ENCODE measurements at regions not wholly inside any gene's neighbourhood (a gene's known extent, or its start where the extent isn't known, plus 50 kb on each side); places are given as distances from the start of the nearest gene placed in this dataset.

DNA sequence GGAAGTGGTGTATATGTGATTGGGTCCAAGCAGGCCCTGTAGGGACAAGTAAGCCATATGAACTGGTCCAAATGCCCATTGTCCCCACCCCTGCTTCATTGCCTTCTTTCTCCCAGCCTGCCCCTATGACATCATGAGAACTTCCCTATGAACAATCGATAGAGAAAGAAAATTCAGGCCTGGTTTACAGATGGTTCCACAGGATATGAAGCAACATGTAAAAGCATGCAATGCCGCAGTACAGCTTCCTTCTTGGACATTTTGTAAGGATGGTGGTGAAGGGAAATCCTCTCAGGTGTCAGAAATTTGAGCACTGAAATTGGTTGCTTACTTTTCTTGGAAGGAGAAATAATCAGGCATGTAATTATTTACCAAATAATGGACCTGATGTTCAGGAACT lies 581.7 kb downstream of the MRPL39 start:
- Histone ChIP-seq H3K27me3 (ENCODE audit: control insufficient read depth in 4 of 4, insufficient read depth in 4 of 4, low read length in 3 of 4) (no peaks in the 10 kb centered on the region), H3K27ac (ENCODE audit: low read depth in 1 of 2, low read length in 2 of 2) (no peak overlapping the region), H3K4me1 (ENCODE audit: control insufficient read depth in 4 of 4, insufficient read depth in 4 of 4, low read length in 3 of 4) (no peaks in the 10 kb centered on the region), H3K36me3 (ENCODE audit: control insufficient read depth in 4 of 4, insufficient read depth in 3 of 4, low read depth in 1 of 4, low read length in 3 of 4) (no peaks in the 10 kb centered on the region), H3K9me3 (ENCODE audit: control insufficient read depth in 4 of 4, low read length in 3 of 4) (no peaks in the 10 kb centered on the region), H3K9ac (ENCODE audit: low read depth in 1 of 2, low read length in 2 of 2) (no peak overlapping the region), H3K4me3 (ENCODE audit: low read depth in 1 of 3, low read length in 3 of 3) (no peak overlapping the region)
- 83% methylated on average over 2 of the region's 2 CpGs for WGBS
- DNase-seq (ENCODE audit: low spot score): no peak
- TF ChIP-seq RAD21 (IDR thresholded peaks at IDR 0.05) (no peak), JUND (IDR thresholded peaks at IDR 0.05) (no peak), EGR1 (IDR thresholded peaks at IDR 0.05; ENCODE audit: low read depth in 2 of 2) (no peak), SP1 (IDR thresholded peaks at IDR 0.05) (no peak), FOXA2 (IDR thresholded peaks at IDR 0.05) (no peak), REST (IDR thresholded peaks at IDR 0.05) (no peak), FOXA1 (IDR thresholded peaks at IDR 0.05) (no peak), GABPA (IDR thresholded peaks at IDR 0.05 in 1 of 2, conservative IDR thresholded peaks at IDR 0.05 in 1 of 2) (no peak)
- TF ChIP-seq, protein P1, sequence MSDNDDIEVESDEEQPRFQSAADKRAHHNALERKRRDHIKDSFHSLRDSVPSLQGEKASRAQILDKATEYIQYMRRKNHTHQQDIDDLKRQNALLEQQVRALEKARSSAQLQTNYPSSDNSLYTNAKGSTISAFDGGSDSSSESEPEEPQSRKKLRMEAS (IDR thresholded peaks at IDR 0.05): no peak
- TF ChIP-seq, protein P2, sequence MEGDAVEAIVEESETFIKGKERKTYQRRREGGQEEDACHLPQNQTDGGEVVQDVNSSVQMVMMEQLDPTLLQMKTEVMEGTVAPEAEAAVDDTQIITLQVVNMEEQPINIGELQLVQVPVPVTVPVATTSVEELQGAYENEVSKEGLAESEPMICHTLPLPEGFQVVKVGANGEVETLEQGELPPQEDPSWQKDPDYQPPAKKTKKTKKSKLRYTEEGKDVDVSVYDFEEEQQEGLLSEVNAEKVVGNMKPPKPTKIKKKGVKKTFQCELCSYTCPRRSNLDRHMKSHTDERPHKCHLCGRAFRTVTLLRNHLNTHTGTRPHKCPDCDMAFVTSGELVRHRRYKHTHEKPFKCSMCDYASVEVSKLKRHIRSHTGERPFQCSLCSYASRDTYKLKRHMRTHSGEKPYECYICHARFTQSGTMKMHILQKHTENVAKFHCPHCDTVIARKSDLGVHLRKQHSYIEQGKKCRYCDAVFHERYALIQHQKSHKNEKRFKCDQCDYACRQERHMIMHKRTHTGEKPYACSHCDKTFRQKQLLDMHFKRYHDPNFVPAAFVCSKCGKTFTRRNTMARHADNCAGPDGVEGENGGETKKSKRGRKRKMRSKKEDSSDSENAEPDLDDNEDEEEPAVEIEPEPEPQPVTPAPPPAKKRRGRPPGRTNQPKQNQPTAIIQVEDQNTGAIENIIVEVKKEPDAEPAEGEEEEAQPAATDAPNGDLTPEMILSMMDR (IDR thresholded peaks at IDR 0.05; ENCODE audit: low read depth, low read length, missing input control): no peak

GRCh38 chr21:25024639-25025038 lies 582.6 kb downstream of the MRPL39 start:
- TF ChIP-seq JUND (IDR thresholded peaks at IDR 0.05) (no peak), ATF3 (IDR thresholded peaks at IDR 0.05) (no peak), GABPA (IDR thresholded peaks at IDR 0.05 in 1 of 2, conservative IDR thresholded peaks at IDR 0.05 in 1 of 2) (no peak), RXRA (IDR thresholded peaks at IDR 0.05) (no peak), YY1 (IDR thresholded peaks at IDR 0.05) (no peak)
- TF ChIP-seq, protein P1 (IDR thresholded peaks at IDR 0.05): no peak
- TF ChIP-seq, protein P2 (IDR thresholded peaks at IDR 0.05; ENCODE audit: low read depth, low read length, missing input control): no peak
- Histone ChIP-seq H3K9ac (ENCODE audit: low read depth in 1 of 2, low read length in 2 of 2) (no peak overlapping the region), H3K27ac (ENCODE audit: low read depth in 1 of 2, low read length in 2 of 2) (no peak overlapping the region), H3K27me3 (ENCODE audit: control insufficient read depth in 4 of 4, insufficient read depth in 4 of 4, low read length in 3 of 4) (no peaks in the 10 kb centered on the region), H3K36me3 (ENCODE audit: control insufficient read depth in 4 of 4, insufficient read depth in 3 of 4, low read depth in 1 of 4, low read length in 3 of 4) (no peaks in the 10 kb centered on the region), H3K9me3 (ENCODE audit: control insufficient read depth in 4 of 4, low read length in 3 of 4) (no peaks in the 10 kb centered on the region), H3K4me1 (ENCODE audit: control insufficient read depth in 4 of 4, insufficient read depth in 4 of 4, low read length in 3 of 4) (no peaks in the 10 kb centered on the region), H3K4me3 (ENCODE audit: low read depth in 1 of 3, low read length in 3 of 3) (no peak overlapping the region)
- 86% methylated on average over 3 of the region's 3 CpGs for WGBS
- no peak for DNase-seq (ENCODE audit: low spot score)
